LoVo (cell line): ENCODE measurements at regions not wholly inside any gene's neighbourhood (a gene's known extent, or its start where the extent isn't known, plus 50 kb on each side); places are given as distances from the start of the nearest gene placed in this dataset.

Source experiments
- DNase-seq: peaks from one replicate; pipeline ENCODE4 v3.0.0-alpha.2; 2016; ENCODE audit warnings: low spot score

- DNase-seq: no peak
These were observed 97.4 kb upstream of the FAM3C start for GRCh38 chr7:121493553-121493952.

- DNase-seq: no peak
These were observed 94.2 kb upstream of the FAM3C start for GRCh38 chr7:121490309-121490708.

- DNase-seq: no peak
These were observed 93.3 kb upstream of the FAM3C start for GRCh38 chr7:121489440-121489839.

GRCh38 chr7:121488111-121488650 is 92.1 kb upstream of the FAM3C start:
- DNase-seq: no peak

- no peak for DNase-seq
These were observed 90.5 kb upstream of the FAM3C start for GRCh38 chr7:121486590-121486989.

- no peak for DNase-seq
These were observed 89.5 kb upstream of the FAM3C start for GRCh38 chr7:121485467-121486243.

GRCh38 chr7:121484089-121484763 is 88.1 kb upstream of the FAM3C start:
- DNase-seq: no peak

GRCh38 chr7:121480566-121481335 is 84.6 kb upstream of the FAM3C start:
- no peak for DNase-seq

- DNase-seq: no peak
These were observed 84.0 kb upstream of the FAM3C start for GRCh38 chr7:121480058-121480457.

GRCh38 chr7:121479466-121479865 is 83.4 kb upstream of the FAM3C start:
- DNase-seq: no peak

GRCh38 chr7:121475806-121476205 is 79.7 kb upstream of the FAM3C start:
- peak; percentile 20 for DNase-seq

- no peak for DNase-seq
These were observed 78.2 kb upstream of the FAM3C start for GRCh38 chr7:121474301-121474673.

- peak; percentile 26 for DNase-seq
These were observed 77.7 kb upstream of the FAM3C start for GRCh38 chr7:121473645-121474300.

- no peak for DNase-seq
These were observed 70.3 kb upstream of the FAM3C start for GRCh38 chr7:121466455-121466854.

- no peak for DNase-seq
These were observed 63.0 kb upstream of the FAM3C start for GRCh38 chr7:121459148-121459547.

GRCh38 chr7:121456785-121457359 is 60.8 kb upstream of the FAM3C start:
- DNase-seq: no peak

- no peak for DNase-seq
These were observed 59.9 kb upstream of the FAM3C start for GRCh38 chr7:121456015-121456414.

GRCh38 chr7:121452389-121452788 is 56.3 kb upstream of the FAM3C start:
- no peak for DNase-seq

GRCh38 chr7:121451367-121452094 is 55.4 kb upstream of the FAM3C start:
- DNase-seq: no peak

- no peak for DNase-seq
These were observed 54.6 kb upstream of the FAM3C start for GRCh38 chr7:121450631-121451198.
